Keratinocyte (primary cell): ENCODE measurements at regions not wholly inside any gene's neighbourhood (a gene's known extent, or its start where the extent isn't known, plus 50 kb on each side); places are given as distances from the start of the nearest gene placed in this dataset.

Experiments used
- DNase-seq: peaks from one replicate; pipeline ENCODE4 v3.0.0-alpha.2; 2011; ENCODE audit warnings: low read depth, missing footprints, low spot score
- FAIRE-seq: peaks from 2 replicates; lab custom pipeline; 2011; peaks lifted over from hg19 to GRCh38; lab: Jason Lieb, UNC
- H2AFZ ChIP-seq: 2 replicates; pipeline ENCODE4 v1.6.0; 2012; ENCODE audit warnings: low read length, control low read depth, inconsistent platforms; ENCODE audit not compliant: control insufficient read depth
- H3K27ac ChIP-seq: 2 replicates; pipeline ENCODE4 v1.5.1; 2011; ENCODE audit warnings: low read length; ENCODE audit not compliant: control insufficient read depth, insufficient read depth
- H3K27me3 ChIP-seq: 3 replicates; pipeline ENCODE4 v1.6.0; 2011; ENCODE audit warnings: low read length; ENCODE audit not compliant: control insufficient read depth, insufficient read depth; ENCODE audit errors: extremely low read depth
- H3K36me3 ChIP-seq, 2 experiments: 2 replicates in 1 of 2; 3 replicates in 1 of 2; pipeline ENCODE4 v1.5.1; 2011; ENCODE audit warnings: low read length in 2 of 2, mild to moderate bottlenecking in 1 of 2; ENCODE audit not compliant: control insufficient read depth in 2 of 2, insufficient read depth in 2 of 2; ENCODE audit errors: extremely low read depth in 1 of 2
- H3K4me1 ChIP-seq: 3 replicates; pipeline ENCODE4 v1.5.1; 2011; ENCODE audit warnings: low read length; ENCODE audit not compliant: control insufficient read depth, insufficient read depth; ENCODE audit errors: extremely low read depth
- H3K4me2 ChIP-seq: 3 replicates; pipeline ENCODE4 v1.6.0; 2011; ENCODE audit warnings: low read depth, low read length; ENCODE audit not compliant: control insufficient read depth, insufficient read depth; ENCODE audit errors: extremely low read depth
- H3K4me3 ChIP-seq, 3 experiments: fragments of 200-600 bp in 1 of 3; sonication (generic) in 1 of 3; 2 replicates in 2 of 3; 3 replicates in 1 of 3; pipeline ENCODE4 v1.5.1; 2011 to 2016; ENCODE audit warnings: low read length in 3 of 3, mild to moderate bottlenecking in 3 of 3, control low read depth in 2 of 3, inconsistent platforms in 1 of 3, low read depth in 1 of 3, mixed read lengths in 1 of 3, mixed run types in 1 of 3, moderate library complexity in 1 of 3; ENCODE audit not compliant: control insufficient read depth in 2 of 3, insufficient read depth in 2 of 3; ENCODE audit errors: extremely low read depth in 1 of 3
- H3K79me2 ChIP-seq: 2 replicates; pipeline ENCODE4 v1.6.0; 2012; ENCODE audit warnings: low read length; ENCODE audit not compliant: control insufficient read depth, insufficient read depth
- H3K9ac ChIP-seq: 3 replicates; pipeline ENCODE4 v1.6.0; 2011; ENCODE audit warnings: low read length; ENCODE audit not compliant: control insufficient read depth, insufficient read depth; ENCODE audit errors: extremely low read depth
- H3K9me1 ChIP-seq: 3 replicates; pipeline ENCODE4 v1.6.0; 2011; ENCODE audit warnings: low read length; ENCODE audit not compliant: control insufficient read depth, insufficient read depth; ENCODE audit errors: extremely low read depth
- H3K9me3 ChIP-seq: 2 replicates; pipeline ENCODE4 v1.5.1; 2012; ENCODE audit warnings: low read depth, low read length; ENCODE audit not compliant: control insufficient read depth
- H4K20me1 ChIP-seq: 3 replicates; pipeline ENCODE4 v1.6.0; 2011; ENCODE audit warnings: low read length; ENCODE audit not compliant: control insufficient read depth, insufficient read depth; ENCODE audit errors: extremely low read depth
- CTCF ChIP-seq, 3 experiments: IDR thresholded peaks in 1 of 3; conservative IDR thresholded peaks in 1 of 3; optimal IDR thresholded peaks in 1 of 3; 2 replicates in 2 of 3; 3 replicates in 1 of 3; pipeline versions ENCODE3 to v1.5.1; 2011; ENCODE audit warnings: low read length in 3 of 3, mild to moderate bottlenecking in 3 of 3, moderate library complexity in 2 of 3, control low read depth in 1 of 3, inconsistent platforms in 1 of 3; ENCODE audit not compliant: insufficient read depth in 2 of 3; ENCODE audit errors: extremely low read depth in 1 of 3
- EZH2 ChIP-seq: IDR thresholded peaks from one replicate; pipeline ENCODE4 v1.6.1; 2012; ENCODE audit warnings: inconsistent platforms, mild to moderate bottlenecking, low read length, moderate library complexity
- dilution Hi-C: fragments of 300-500 bp; cut with MboI; formaldehyde crosslinking; loops from one replicate; pipeline ENCODE4 v1.7.0; 2020; ENCODE audit warnings: low sequenced_read_pairs; ENCODE audit not compliant: extremely low pct_ligation_motif_present

- Histone ChIP-seq H4K20me1 (no peaks in the 10 kb centered on the region), H3K36me3 (no peaks in the 10 kb centered on the region), H3K9ac (no peak overlapping the region), H3K4me3 (no peak overlapping the region), H3K4me1 (no peaks in the 10 kb centered on the region), H3K9me3 (peaks cover 7% of the 10 kb centered on the region), H3K9me1 (no peaks in the 10 kb centered on the region), H3K27me3 (no peaks in the 10 kb centered on the region), H3K4me2 (no peak overlapping the region), H2AFZ (no peak overlapping the region), H3K27ac (no peak overlapping the region), H3K79me2 (no peaks in the 10 kb centered on the region)
- DNase-seq (no peak), FAIRE-seq (no peak)
- dilution Hi-C loops, result no loop called here
- TF ChIP-seq CTCF (optimal IDR thresholded peaks at IDR 0.05 in 1 of 3, IDR thresholded peaks at IDR 0.05 in 1 of 3, conservative IDR thresholded peaks at IDR 0.05 in 1 of 3; ENCODE audit: extremely low read depth in 1 of 3, insufficient read depth in 2 of 3, low read length in 3 of 3) (no peak), EZH2 (no peak)
These were observed 147.8 kb upstream of the AJAP1 start for GRCh38 chr1:4506591-4506990.

GRCh38 chr1:4509206-4509605 lies 145.2 kb upstream of the AJAP1 start:
- peaks cover 4% of the 10 kb centered on the region for H3K9me3 ChIP-seq
- dilution Hi-C loops, result no loop called here
- FAIRE-seq, result no peak

More at GRCh38 chr1:4509206-4509605, 145.2 kb upstream of the AJAP1 start:
- Histone ChIP-seq H3K9me1 (no peaks in the 10 kb centered on the region), H3K4me2 (no peak overlapping the region), H2AFZ (no peak overlapping the region), H3K4me1 (no peaks in the 10 kb centered on the region), H3K27ac (no peak overlapping the region), H3K79me2 (no peaks in the 10 kb centered on the region), H3K9ac (no peak overlapping the region), H3K27me3 (no peaks in the 10 kb centered on the region), H3K4me3 (no peak overlapping the region), H3K36me3 (no peaks in the 10 kb centered on the region), H4K20me1 (no peaks in the 10 kb centered on the region)
- no peak for TF ChIP-seq CTCF (optimal IDR thresholded peaks at IDR 0.05 in 1 of 3, IDR thresholded peaks at IDR 0.05 in 1 of 3, conservative IDR thresholded peaks at IDR 0.05 in 1 of 3; ENCODE audit: extremely low read depth in 1 of 3, insufficient read depth in 2 of 3, low read length in 3 of 3)
- no peak for TF ChIP-seq EZH2
- no peak for DNase-seq
